ENCODE measurements at regions not wholly inside any gene's neighbourhood (a gene's known extent, or its start where the extent isn't known, plus 50 kb on each side); places are given as distances from the start of the nearest gene placed in this dataset.

DNA sequence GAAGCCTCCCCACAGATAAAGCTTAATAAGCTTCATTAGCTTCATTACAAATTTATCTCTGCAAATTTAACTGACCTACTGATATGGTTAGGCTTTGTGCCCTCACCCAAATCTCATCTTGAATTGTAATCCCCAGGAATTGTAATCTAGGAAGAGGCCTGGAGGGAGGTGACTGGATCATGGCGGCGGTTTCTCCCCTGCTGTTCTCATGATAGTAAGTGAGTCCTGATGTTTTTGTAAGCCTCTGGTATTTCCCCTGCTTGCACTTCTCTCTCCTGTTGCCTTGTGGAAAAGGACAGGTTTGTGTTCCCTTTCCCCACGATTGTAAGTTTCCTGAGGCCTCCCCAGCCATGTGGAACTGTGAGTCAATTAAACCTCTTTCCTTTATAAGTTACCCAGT is 226.1 kb upstream of the TTC14 start:
- H3K4me3 ChIP-seq: no peak overlapping the region
- ChIA-PET CTCF (interaction anchor here (0.9 kb wide), 1 partner anchor 564 kb away, joined by 3 read pairs; no protein-coding TSS in a partner anchor), SMC1A (ENCODE audit: uncharacterized antibody, unreplicated experiment) (interaction anchor here (0.8 kb wide), 2 partner anchors 9 to 16 kb away, joined by 3 read pairs; no protein-coding TSS in a partner anchor), POLR2A (no interaction called here), RAD21 (ENCODE audit: unreplicated experiment) (interaction anchor here (1.2 kb wide), 1 partner anchor 65 kb away, joined by 3 read pairs; no protein-coding TSS in a partner anchor)
- no peak overlapping the region for H3K27ac ChIP-seq (ENCODE audit: control insufficient read depth, insufficient read depth)
- no peaks in the 10 kb centered on the region for H3K9me3 ChIP-seq (replicated peaks; ENCODE audit: control insufficient read depth, insufficient read depth, low read length)
- FAIRE-seq (no peak), DNase-seq (ENCODE audit: low read depth, low spot score) (no peak), ATAC-seq (no peak)
- H3K4me2 ChIP-seq (ENCODE audit: control insufficient read depth, insufficient read depth): no peak overlapping the region
- intact Hi-C loops (cut with micrococcal nuclease; ENCODE audit: unreplicated experiment): no loop called here
- H3K27me3 ChIP-seq (replicated peaks in 1 of 2; ENCODE audit: control insufficient read depth in 2 of 2, insufficient read depth in 2 of 2, low read length in 1 of 2): no peaks in the 10 kb centered on the region
- no peaks in the 10 kb centered on the region for H3K79me2 ChIP-seq (ENCODE audit: control insufficient read depth, insufficient read depth, low read length)
- H3K9ac ChIP-seq (ENCODE audit: control insufficient read depth, insufficient read depth, low read length): no peak overlapping the region
- no peaks in the 10 kb centered on the region for H4K20me1 ChIP-seq (ENCODE audit: control insufficient read depth, insufficient read depth)
- TF ChIP-seq CREB1 (IDR thresholded peaks at IDR 0.05; ENCODE audit: low read depth) (no peak), TCF12 (IDR thresholded peaks at IDR 0.05; ENCODE audit: low read depth, low read length) (no peak)
- WGBS (ENCODE audit: insufficient coverage, insufficient replicate concordance, low lambda C conversion rate, missing lambda C conversion rate): 43% methylated on average over 3 of the region's 3 CpGs
- H3K4me1 ChIP-seq (ENCODE audit: control insufficient read depth, insufficient read depth, low read length): no peaks in the 10 kb centered on the region
- no peak overlapping the region for H2AFZ ChIP-seq (ENCODE audit: control insufficient read depth, low read depth, low read length)
- BruUV-seq (replicated peaks): no TSS peak
- in situ Hi-C loops (cut with MboI): no loop called here
- no peaks in the 10 kb centered on the region for H3K36me3 ChIP-seq (ENCODE audit: control insufficient read depth in 2 of 2, insufficient read depth in 2 of 2, low read length in 1 of 2)

DNA sequence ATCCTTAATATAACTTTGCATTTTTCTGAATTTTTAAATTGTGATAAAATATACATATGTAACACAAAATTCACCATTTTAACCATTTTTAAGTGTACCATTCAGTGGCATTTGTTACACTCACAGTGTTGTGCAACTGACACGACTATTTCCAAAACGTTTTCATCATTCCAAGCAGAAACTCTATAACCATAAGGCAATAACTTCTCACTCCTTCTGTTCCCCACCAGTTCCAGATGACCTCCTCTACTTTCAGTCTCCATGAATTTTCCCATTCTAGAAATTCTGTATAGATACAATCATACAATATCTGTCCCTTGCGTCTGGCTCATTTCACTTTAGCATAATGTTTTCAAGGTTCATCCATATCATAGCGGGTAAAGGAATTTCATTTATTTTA is 223.5 kb upstream of the TTC14 start:
- no peak for DNase-seq (ENCODE audit: low read depth, low spot score)
- RAD21 ChIA-PET (ENCODE audit: unreplicated experiment): no interaction called here
- no peaks in the 10 kb centered on the region for H3K9me3 ChIP-seq (replicated peaks; ENCODE audit: control insufficient read depth, insufficient read depth, low read length)
- no peak for ATAC-seq
- no peaks in the 10 kb centered on the region for H3K79me2 ChIP-seq (ENCODE audit: control insufficient read depth, insufficient read depth, low read length)
- WGBS (ENCODE audit: insufficient coverage, insufficient replicate concordance, low lambda C conversion rate, missing lambda C conversion rate): 51% methylated on average over 4 of the region's 4 CpGs
- H3K36me3 ChIP-seq (ENCODE audit: control insufficient read depth in 2 of 2, insufficient read depth in 2 of 2, low read length in 1 of 2): no peaks in the 10 kb centered on the region
- no peak overlapping the region for H3K4me3 ChIP-seq
- CTCF ChIA-PET: interaction anchor here (0.8 to 0.9 kb wide), 2 partner anchors 12 to 72 kb away, joined by 3 read pairs; no protein-coding TSS in a partner anchor
- no peak overlapping the region for H2AFZ ChIP-seq (ENCODE audit: control insufficient read depth, low read depth, low read length)
- no peak for FAIRE-seq
- H3K27me3 ChIP-seq (replicated peaks in 1 of 2; ENCODE audit: control insufficient read depth in 2 of 2, insufficient read depth in 2 of 2, low read length in 1 of 2): no peaks in the 10 kb centered on the region
- H3K9ac ChIP-seq (ENCODE audit: control insufficient read depth, insufficient read depth, low read length): no peak overlapping the region
- SMC1A ChIA-PET (ENCODE audit: uncharacterized antibody, unreplicated experiment): interaction anchor here (1.2 kb wide), 1 partner anchor 283 kb away, joined by 3 read pairs; no protein-coding TSS in a partner anchor
- no peak overlapping the region for H3K4me2 ChIP-seq (ENCODE audit: control insufficient read depth, insufficient read depth)
- intact Hi-C loops (cut with micrococcal nuclease; ENCODE audit: unreplicated experiment) (no loop called here), in situ Hi-C loops (cut with MboI) (no loop called here)
- no peaks in the 10 kb centered on the region for H4K20me1 ChIP-seq (ENCODE audit: control insufficient read depth, insufficient read depth)
- no peaks in the 10 kb centered on the region for H3K4me1 ChIP-seq (ENCODE audit: control insufficient read depth, insufficient read depth, low read length)
- BruUV-seq (replicated peaks): no TSS peak
- no peak overlapping the region for H3K27ac ChIP-seq (ENCODE audit: control insufficient read depth, insufficient read depth)
- POLR2A ChIA-PET: no interaction called here
- TF ChIP-seq MTA2 (IDR thresholded peaks at IDR 0.05; ENCODE audit: low read depth): no peak
- no peak for TF ChIP-seq IRF4 (IDR thresholded peaks at IDR 0.05; ENCODE audit: low read depth, low read length)
- TF ChIP-seq ZNF24 (IDR thresholded peaks at IDR 0.05): no peak
- TF ChIP-seq, protein P1, sequence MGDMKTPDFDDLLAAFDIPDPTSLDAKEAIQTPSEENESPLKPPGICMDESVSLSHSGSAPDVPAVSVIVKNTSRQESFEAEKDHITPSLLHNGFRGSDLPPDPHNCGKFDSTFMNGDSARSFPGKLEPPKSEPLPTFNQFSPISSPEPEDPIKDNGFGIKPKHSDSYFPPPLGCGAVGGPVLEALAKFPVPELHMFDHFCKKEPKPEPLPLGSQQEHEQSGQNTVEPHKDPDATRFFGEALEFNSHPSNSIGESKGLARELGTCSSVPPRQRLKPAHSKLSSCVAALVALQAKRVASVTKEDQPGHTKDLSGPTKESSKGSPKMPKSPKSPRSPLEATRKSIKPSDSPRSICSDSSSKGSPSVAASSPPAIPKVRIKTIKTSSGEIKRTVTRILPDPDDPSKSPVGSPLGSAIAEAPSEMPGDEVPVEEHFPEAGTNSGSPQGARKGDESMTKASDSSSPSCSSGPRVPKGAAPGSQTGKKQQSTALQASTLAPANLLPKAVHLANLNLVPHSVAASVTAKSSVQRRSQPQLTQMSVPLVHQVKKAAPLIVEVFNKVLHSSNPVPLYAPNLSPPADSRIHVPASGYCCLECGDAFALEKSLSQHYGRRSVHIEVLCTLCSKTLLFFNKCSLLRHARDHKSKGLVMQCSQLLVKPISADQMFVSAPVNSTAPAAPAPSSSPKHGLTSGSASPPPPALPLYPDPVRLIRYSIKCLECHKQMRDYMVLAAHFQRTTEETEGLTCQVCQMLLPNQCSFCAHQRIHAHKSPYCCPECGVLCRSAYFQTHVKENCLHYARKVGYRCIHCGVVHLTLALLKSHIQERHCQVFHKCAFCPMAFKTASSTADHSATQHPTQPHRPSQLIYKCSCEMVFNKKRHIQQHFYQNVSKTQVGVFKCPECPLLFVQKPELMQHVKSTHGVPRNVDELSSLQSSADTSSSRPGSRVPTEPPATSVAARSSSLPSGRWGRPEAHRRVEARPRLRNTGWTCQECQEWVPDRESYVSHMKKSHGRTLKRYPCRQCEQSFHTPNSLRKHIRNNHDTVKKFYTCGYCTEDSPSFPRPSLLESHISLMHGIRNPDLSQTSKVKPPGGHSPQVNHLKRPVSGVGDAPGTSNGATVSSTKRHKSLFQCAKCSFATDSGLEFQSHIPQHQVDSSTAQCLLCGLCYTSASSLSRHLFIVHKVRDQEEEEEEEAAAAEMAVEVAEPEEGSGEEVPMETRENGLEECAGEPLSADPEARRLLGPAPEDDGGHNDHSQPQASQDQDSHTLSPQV (IDR thresholded peaks at IDR 0.05): no peak
- no peak for TF ChIP-seq ESRRA (IDR thresholded peaks at IDR 0.05; ENCODE audit: low read length)
- TF ChIP-seq, protein P2, sequence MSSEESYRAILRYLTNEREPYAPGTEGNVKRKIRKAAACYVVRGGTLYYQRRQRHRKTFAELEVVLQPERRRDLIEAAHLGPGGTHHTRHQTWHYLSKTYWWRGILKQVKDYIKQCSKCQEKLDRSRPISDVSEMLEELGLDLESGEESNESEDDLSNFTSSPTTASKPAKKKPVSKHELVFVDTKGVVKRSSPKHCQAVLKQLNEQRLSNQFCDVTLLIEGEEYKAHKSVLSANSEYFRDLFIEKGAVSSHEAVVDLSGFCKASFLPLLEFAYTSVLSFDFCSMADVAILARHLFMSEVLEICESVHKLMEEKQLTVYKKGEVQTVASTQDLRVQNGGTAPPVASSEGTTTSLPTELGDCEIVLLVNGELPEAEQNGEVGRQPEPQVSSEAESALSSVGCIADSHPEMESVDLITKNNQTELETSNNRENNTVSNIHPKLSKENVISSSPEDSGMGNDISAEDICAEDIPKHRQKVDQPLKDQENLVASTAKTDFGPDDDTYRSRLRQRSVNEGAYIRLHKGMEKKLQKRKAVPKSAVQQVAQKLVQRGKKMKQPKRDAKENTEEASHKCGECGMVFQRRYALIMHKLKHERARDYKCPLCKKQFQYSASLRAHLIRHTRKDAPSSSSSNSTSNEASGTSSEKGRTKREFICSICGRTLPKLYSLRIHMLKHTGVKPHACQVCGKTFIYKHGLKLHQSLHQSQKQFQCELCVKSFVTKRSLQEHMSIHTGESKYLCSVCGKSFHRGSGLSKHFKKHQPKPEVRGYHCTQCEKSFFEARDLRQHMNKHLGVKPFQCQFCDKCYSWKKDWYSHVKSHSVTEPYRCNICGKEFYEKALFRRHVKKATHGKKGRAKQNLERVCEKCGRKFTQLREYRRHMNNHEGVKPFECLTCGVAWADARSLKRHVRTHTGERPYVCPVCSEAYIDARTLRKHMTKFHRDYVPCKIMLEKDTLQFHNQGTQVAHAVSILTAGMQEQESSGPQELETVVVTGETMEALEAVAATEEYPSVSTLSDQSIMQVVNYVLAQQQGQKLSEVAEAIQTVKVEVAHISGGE (CRISPR knock-in tag; IDR thresholded peaks at IDR 0.05): no peak
- TF ChIP-seq CREB1 (IDR thresholded peaks at IDR 0.05; ENCODE audit: low read depth): no peak
- TF ChIP-seq FOXK2 (IDR thresholded peaks at IDR 0.05): no peak

All from GM12878 (cell line).